HG03060 (cell line): ENCODE measurements at regions not wholly inside any gene's neighbourhood (a gene's known extent, or its start where the extent isn't known, plus 50 kb on each side); places are given as distances from the start of the nearest gene placed in this dataset.
"Not testable (repeated sequence)": the region's sequence is repeated elsewhere in the genome, so short reads cannot be mapped to it uniquely, and the experiment has no call there.

ENCODE experiments used
- ATAC-seq: cut with Tn5 transposase; IDR thresholded peaks from one replicate; pipeline ENCODE4 v1.9.1; 2021; ENCODE audit warnings: low read depth, moderate number of reproducible peaks; ENCODE audit not compliant: unreplicated experiment

- ATAC-seq = no peak
Measured at GRCh38 chr3:61438253-61439121, 122.9 kb upstream of the PTPRG start.

- ATAC-seq = no peak
Measured at GRCh38 chr3:61439122-61439458, 122.3 kb upstream of the PTPRG start.

- ATAC-seq = no peak
Measured at GRCh38 chr3:61442696-61443095, 118.7 kb upstream of the PTPRG start.

- ATAC-seq = no peak
Measured at GRCh38 chr3:61443886-61444285, 117.5 kb upstream of the PTPRG start.

- no peak for ATAC-seq
Measured at GRCh38 chr3:61444782-61445181, 116.6 kb upstream of the PTPRG start.

GRCh38 chr3:61445924-61446323 lies 115.4 kb upstream of the PTPRG start:
- no peak for ATAC-seq

GRCh38 chr3:61446341-61446740 lies 115.0 kb upstream of the PTPRG start:
- ATAC-seq = no peak

GRCh38 chr3:61448378-61448777 lies 113.0 kb upstream of the PTPRG start:
- ATAC-seq = no peak

GRCh38 chr3:61449327-61450040 lies 111.9 kb upstream of the PTPRG start:
- no peak for ATAC-seq

GRCh38 chr3:61450866-61451265 lies 110.5 kb upstream of the PTPRG start:
- ATAC-seq = no peak

- no peak for ATAC-seq
Measured at GRCh38 chr3:61451841-61452240, 109.5 kb upstream of the PTPRG start.

GRCh38 chr3:61452535-61453090 lies 108.8 kb upstream of the PTPRG start:
- ATAC-seq = no peak

- ATAC-seq = no peak
Measured at GRCh38 chr3:61454006-61454585, 107.3 kb upstream of the PTPRG start.

GRCh38 chr3:61454801-61455200 lies 106.6 kb upstream of the PTPRG start:
- ATAC-seq = no peak

- ATAC-seq = no peak
Measured at GRCh38 chr3:61460636-61461035, 100.7 kb upstream of the PTPRG start.

- no peak for ATAC-seq
Measured at GRCh38 chr3:61463191-61463590, 98.2 kb upstream of the PTPRG start.

- no peak for ATAC-seq
Measured at GRCh38 chr3:61464518-61465140, 96.7 kb upstream of the PTPRG start.

GRCh38 chr3:61466357-61466756 lies 95.0 kb upstream of the PTPRG start:
- ATAC-seq = no peak

- no peak for ATAC-seq
Measured at GRCh38 chr3:61483997-61484396, 77.4 kb upstream of the PTPRG start.

- ATAC-seq = no peak
Measured at GRCh38 chr3:61493339-61493738, 68.0 kb upstream of the PTPRG start.

GRCh38 chr3:61494309-61494708 lies 67.1 kb upstream of the PTPRG start:
- ATAC-seq = not testable (repeated sequence)
